Heart right ventricle (tissue), 16 donors: ENCODE measurements at regions not wholly inside any gene's neighbourhood (a gene's known extent, or its start where the extent isn't known, plus 50 kb on each side); places are given as distances from the start of the nearest gene placed in this dataset.

Experiments used
- ATAC-seq, 8 donors: fragments of 200-7000 bp; cut with Tn5 transposase; one replicate each; pipeline ENCODE4 v1.9.1; 2020; ENCODE audit warnings: mild to moderate bottlenecking in 8 of 8, moderate library complexity in 8 of 8, moderate number of reproducible peaks in 1 of 8
- DNase-seq, 2 donors: peaks; one replicate each; pipeline ENCODE4 v3.0.0-alpha.2; 2020
- H3K27ac ChIP-seq, 10 donors: fragments of 200-600 bp; sonication (generic) in 2 of 10; one replicate each; pipeline versions ENCODE4 v1.5.0 to v1.8.0; 2020 to 2022; ENCODE audit warnings: mild to moderate bottlenecking in 3 of 10
- H3K27me3 ChIP-seq, 7 donors: fragments of 200-600 bp; one replicate each; pipeline ENCODE4 v1.8.0; 2021 to 2022; ENCODE audit warnings: mild to moderate bottlenecking in 2 of 7
- H3K36me3 ChIP-seq, 9 donors: fragments of 200-600 bp; sonication (generic) in 1 of 9; one replicate each; pipeline versions ENCODE4 v1.5.0 to v1.8.0; 2020 to 2022; ENCODE audit warnings: mild to moderate bottlenecking in 2 of 9
- H3K4me1 ChIP-seq, 9 donors: fragments of 200-600 bp; sonication (generic) in 1 of 9; one replicate each; pipeline versions ENCODE4 v1.5.0 to v1.8.0; 2020 to 2022; ENCODE audit warnings: mild to moderate bottlenecking in 4 of 9
- H3K4me3 ChIP-seq, 10 donors: fragments of 200-600 bp; sonication (generic) in 2 of 10; one replicate each; pipeline versions ENCODE4 v1.5.0 to v1.8.0; 2020 to 2022; ENCODE audit warnings: mild to moderate bottlenecking in 7 of 10, moderate library complexity in 2 of 10
- H3K9me3 ChIP-seq, 11 donors: fragments of 200-600 bp in 10 of 11; sonication (generic) in 2 of 11; one replicate each; pipeline versions ENCODE4 v1.5.0 to v1.8.0; 2013 to 2022; ENCODE audit warnings: mild to moderate bottlenecking in 2 of 11, control low read depth in 1 of 11, moderate library complexity in 1 of 11
- CTCF ChIP-seq, 9 donors: fragments of 200-600 bp; sonication (generic) in 2 of 9; IDR thresholded peaks; one replicate each; pipeline versions ENCODE4 v1.5.0 to v1.8.0; 2021 to 2022; ENCODE audit warnings: antibody characterized with exemption in 9 of 9, mild to moderate bottlenecking in 5 of 9, moderate library complexity in 1 of 9
- WGBS, 2 donors: extraction: QIAGEN DNeasy Blood & Tissue Kit; methylation state at CpG; one replicate each; pipeline ENCODE4 v1.1.7; 2013; ENCODE audit warnings: inconsistent platforms in 1 of 2; 5-methylcytosine and 5-hydroxymethylcytosine counted together
- intact Hi-C, 10 donors: fragments of 100-400 bp; cut with DNase I; formaldehyde crosslinking; loops; one replicate each; pipeline versions ENCODE4 v1.11.1 to v1.14.2; 2022
- donor health status: Arrhythmogenic right ventricular cardiomyopathy.
- donor health status: ischemic (EF 13 %, LVEDD 7.1; RV severe dilation, severe dysfunction).
- donor health status: healthy with polysubstance abuse.
- donor health status: DM: no; HTN: yes; CAD: no.
- donor health status: DM: no; HTN: no; CAD: no.
- donor health status: ischemic (EF 25% LVEDD 6.9; RV normal size, moderate dysfunction).
- donor health status: ischemic (EF 25% LVEDD 5.7; RV mildly dilated, moderate dysfunction).
- donor health status: healthy.
- donor health status: DM: yes; HTN: yes; CAD: no.
- donor health status: Ischemic cardiomyopathy.
- donor health status: ischemic (EF 35%, LVEDD 5.7; RV mildly dilated, moderate dysfunction).
- donor health status: nonischemic (EF 11% LVEDD 7.7; RV severe dilation, severe dysfunction).
- donor health status: DM: yes; HTN: yes; CAD: no.
- donor health status: PGD.
- donor health status: ischemic (EF 29% LVEDD 5.4; RV normal size, mild dysfunction).
- donor health status: nonischemic (EF 23%, LVEDD 6.1; RV moderate dilation, normal function).

- H3K27me3 ChIP-seq, result no peaks in the 10 kb centered on the region
- H3K4me3 ChIP-seq, result no peak overlapping the region
- no peak overlapping the region for H3K27ac ChIP-seq
- intact Hi-C loops, result no loop called here
- no peaks in the 10 kb centered on the region for H3K9me3 ChIP-seq
- H3K36me3 ChIP-seq, result no peaks in the 10 kb centered on the region
- DNase-seq (no peak), ATAC-seq (no peak)
- WGBS, 2 donors, result 85 to 90% methylated on average over 1 of the region's 1 CpG
- peaks cover 0 to 17% (median 0%) of the 10 kb centered on the region in 9 donors for H3K4me1 ChIP-seq
- TF ChIP-seq CTCF (IDR thresholded peaks at IDR 0.05), result no peak
Observed at GRCh38 chr3:23002151-23002550, 201.0 kb upstream of the UBE2E2 start.

- no peak for TF ChIP-seq CTCF (IDR thresholded peaks at IDR 0.05)
- Histone ChIP-seq H3K36me3 (no peaks in the 10 kb centered on the region), H3K9me3 (no peaks in the 10 kb centered on the region), H3K4me1 (peaks cover 0 to 17% (median 0%) of the 10 kb centered on the region in 9 donors), H3K27me3 (no peaks in the 10 kb centered on the region), H3K4me3 (no peak overlapping the region), H3K27ac (no peak overlapping the region)
- intact Hi-C loops, result no loop called here
- DNase-seq, result peak in 1 of 2 donors; percentile 40
- 58 to 65% methylated on average over 15 of the region's 15 CpGs for WGBS, 2 donors
- ATAC-seq, result peak in 5 of 8 donors; percentile 28 to 61 (median 35)
Observed at GRCh38 chr3:23002836-23003732, 200.0 kb upstream of the UBE2E2 start.

- no peak overlapping the region for H3K27ac ChIP-seq
Observed at GRCh38 chr3:23003733-23004046, 199.4 kb upstream of the UBE2E2 start.

GRCh38 chr3:23004971-23005370 is 198.2 kb upstream of the UBE2E2 start:
- H3K27me3 ChIP-seq, result no peaks in the 10 kb centered on the region
- intact Hi-C loops, result no loop called here
- 89 to 91% methylated on average over 5 of the region's 5 CpGs for WGBS, 2 donors
- H3K4me1 ChIP-seq, result peaks cover 0 to 17% (median 0%) of the 10 kb centered on the region in 9 donors
- H3K4me3 ChIP-seq, result no peak overlapping the region
- H3K9me3 ChIP-seq, result no peaks in the 10 kb centered on the region
- no peak for DNase-seq
- no peaks in the 10 kb centered on the region for H3K36me3 ChIP-seq
- no peak for ATAC-seq
- TF ChIP-seq CTCF (IDR thresholded peaks at IDR 0.05), result no peak
- H3K27ac ChIP-seq, result no peak overlapping the region

More at GRCh38 chr3:23003733-23004046, 199.4 kb upstream of the UBE2E2 start:
- DNase-seq (no peak), ATAC-seq (no peak)
- intact Hi-C loops, result no loop called here
- 90 to 92% methylated on average over 4 of the region's 4 CpGs for WGBS, 2 donors
- Histone ChIP-seq H3K36me3 (no peaks in the 10 kb centered on the region), H3K9me3 (no peaks in the 10 kb centered on the region), H3K4me1 (peaks cover 0 to 17% (median 0%) of the 10 kb centered on the region in 9 donors), H3K4me3 (no peak overlapping the region), H3K27me3 (no peaks in the 10 kb centered on the region)
- no peak for TF ChIP-seq CTCF (IDR thresholded peaks at IDR 0.05)
